ENCODE measurements at regions not wholly inside any gene's neighbourhood (a gene's known extent, or its start where the extent isn't known, plus 50 kb on each side); places are given as distances from the start of the nearest gene placed in this dataset.
A peak's percentile ranks its signal among the peaks of the same experiment; 100 is the strongest.

DNA sequence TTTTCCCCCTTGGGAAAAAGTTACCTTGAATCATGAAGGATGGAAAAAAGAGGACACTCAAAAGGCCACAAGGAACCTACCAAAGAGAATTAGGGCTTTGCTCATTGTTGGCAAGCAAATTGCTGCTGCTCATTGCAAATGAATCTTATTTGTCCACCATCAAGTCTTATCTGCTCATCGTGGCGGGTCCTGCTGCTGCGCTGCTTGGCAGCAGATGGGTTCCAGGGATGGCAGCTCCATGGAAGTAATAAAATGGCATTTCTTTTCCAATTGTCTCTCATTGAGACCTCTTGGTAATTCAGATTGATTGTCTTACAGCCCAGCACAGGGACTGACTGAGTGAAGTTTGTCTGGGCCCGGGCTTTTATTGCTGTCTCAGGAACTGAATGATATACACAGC, 118.7 kb downstream of the MRM1 start:
- Histone ChIP-seq H3K4me3 (ENCODE audit: control insufficient read depth in 1 of 7, extremely low read depth in 1 of 7, insufficient read depth in 4 of 7, low read depth in 2 of 7, low read length in 6 of 7) (no peak overlapping the region), H3K27ac (ENCODE audit: insufficient read depth in 1 of 2, low read depth in 1 of 2, low read length in 2 of 2, poor library complexity in 1 of 2, severe bottlenecking in 2 of 2) (no peak overlapping the region), H3K36me3 (ENCODE audit: control insufficient read depth in 4 of 4, insufficient read depth in 4 of 4, low read length in 3 of 4) (no peaks in the 10 kb centered on the region), H3K27me3 (replicated peaks in 2 of 5; ENCODE audit: control insufficient read depth in 4 of 5, insufficient read depth in 5 of 5, low read length in 4 of 5) (peaks cover 0 to 16% (median 0%) of the 10 kb centered on the region in 5 experiments), H3K9me3 (ENCODE audit: control extremely low read depth in 1 of 5, control insufficient read depth in 4 of 5, insufficient read depth in 2 of 5, low read depth in 1 of 5, low read length in 4 of 5) (no peaks in the 10 kb centered on the region), H3K4me1 (ENCODE audit: control extremely low read depth in 1 of 4, control insufficient read depth in 4 of 4, insufficient read depth in 4 of 4, low read length in 3 of 4) (peaks cover 4 to 22% (median 19%) of the 10 kb centered on the region in 4 experiments)
- ChIA-PET POLR2A (interaction anchor here (0.6 kb wide), 1 partner anchor 25 kb away, joined by 3 read pairs; no protein-coding TSS in a partner anchor), CTCF (no interaction called here)
- no peak for DNase-seq
- 100% methylated on average over 4 of the region's 4 CpGs for WGBS (ENCODE audit: insufficient coverage)

DNA sequence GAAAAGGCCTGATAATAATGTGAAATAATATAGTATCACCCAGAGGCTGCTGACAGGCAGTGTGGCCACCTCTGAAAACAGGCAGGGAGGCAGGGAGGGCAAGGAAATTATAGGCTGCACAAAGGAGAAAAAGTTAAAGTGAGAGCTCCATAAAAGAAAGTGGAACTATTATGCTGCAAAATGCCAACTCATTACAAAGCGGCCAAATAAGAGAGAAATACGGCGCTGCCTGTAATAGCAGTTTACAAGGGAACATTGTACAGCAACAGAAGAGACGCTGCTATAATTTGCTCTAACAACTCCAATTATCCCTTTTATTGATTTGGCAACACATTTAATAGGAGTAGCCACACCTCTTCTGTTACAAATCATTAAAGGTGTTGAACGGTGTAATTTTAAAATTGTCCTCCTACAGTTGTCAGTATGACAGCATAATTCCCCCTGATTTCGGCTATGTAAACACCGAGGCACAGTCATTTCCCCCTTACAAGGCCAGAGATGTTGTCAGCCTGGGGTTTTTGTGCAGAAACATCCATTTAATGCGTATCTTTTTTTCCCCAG, 120.3 kb downstream of the MRM1 start:
- 0% methylated on average over 6 of the region's 8 CpGs for WGBS (ENCODE audit: insufficient coverage)
- Histone ChIP-seq H3K27ac (ENCODE audit: insufficient read depth in 1 of 2, low read depth in 1 of 2, low read length in 2 of 2, poor library complexity in 1 of 2, severe bottlenecking in 2 of 2) (peak overlapping the region in 1 of 2 experiments; percentile 67), H3K4me1 (ENCODE audit: control extremely low read depth in 1 of 4, control insufficient read depth in 4 of 4, insufficient read depth in 4 of 4, low read length in 3 of 4) (peaks cover 4 to 26% (median 19%) of the 10 kb centered on the region in 4 experiments), H3K9me3 (ENCODE audit: control extremely low read depth in 1 of 5, control insufficient read depth in 4 of 5, insufficient read depth in 2 of 5, low read depth in 1 of 5, low read length in 4 of 5) (no peaks in the 10 kb centered on the region), H3K36me3 (ENCODE audit: control insufficient read depth in 4 of 4, insufficient read depth in 4 of 4, low read length in 3 of 4) (no peaks in the 10 kb centered on the region), H3K27me3 (replicated peaks in 2 of 5; ENCODE audit: control insufficient read depth in 4 of 5, insufficient read depth in 5 of 5, low read length in 4 of 5) (peaks cover 0 to 10% (median under 1%) of the 10 kb centered on the region in 5 experiments), H3K4me3 (ENCODE audit: control insufficient read depth in 1 of 7, extremely low read depth in 1 of 7, insufficient read depth in 4 of 7, low read depth in 2 of 7, low read length in 6 of 7) (peak overlapping the region in 6 of 7 experiments; percentile 22 to 76 (median 62))
- POLR2A ChIA-PET = no interaction called here
- peak; percentile 43 to 79 (median 75) for DNase-seq
- CTCF ChIA-PET = no interaction called here

DNA sequence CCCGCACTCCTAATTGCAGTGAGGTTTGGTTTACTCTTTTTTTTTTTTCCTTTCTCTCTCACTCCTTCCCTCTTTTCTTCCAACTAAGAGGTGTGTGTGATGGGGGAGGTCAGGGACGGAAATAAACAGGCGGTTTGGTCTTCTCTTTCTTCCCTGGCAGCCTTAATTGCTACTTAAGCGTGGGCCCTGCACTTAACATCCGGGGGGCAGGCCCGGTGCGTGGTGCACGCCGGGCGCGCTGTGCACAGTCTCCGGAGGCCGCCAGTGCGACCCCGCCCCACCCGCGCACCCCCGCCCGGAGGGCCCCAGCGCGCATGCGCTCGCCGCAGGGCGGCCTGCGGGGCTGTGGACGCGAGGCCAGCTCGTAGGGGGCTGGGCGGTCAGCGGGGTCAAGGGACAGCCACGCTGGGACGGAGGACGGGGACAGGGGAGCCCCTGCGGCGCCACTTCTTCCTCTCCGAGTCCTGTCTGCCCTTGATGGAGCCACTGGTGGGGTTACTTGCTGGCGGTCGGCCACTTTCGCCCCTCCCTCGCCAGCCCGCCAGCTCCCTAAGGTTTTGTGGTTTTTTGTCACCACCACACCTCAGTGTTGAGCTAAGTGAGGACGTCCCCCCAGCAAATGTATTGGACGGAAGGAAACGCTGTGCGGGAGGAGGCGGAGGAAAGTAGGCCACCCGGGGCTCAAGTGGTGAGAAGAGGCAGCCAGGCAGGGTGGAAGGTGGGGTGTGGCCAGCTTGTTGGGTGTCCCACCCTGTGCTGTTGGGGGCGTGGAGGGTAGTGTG, 120.9 kb downstream of the MRM1 start:
- Histone ChIP-seq H3K4me3 (ENCODE audit: control insufficient read depth in 1 of 7, extremely low read depth in 1 of 7, insufficient read depth in 4 of 7, low read depth in 2 of 7, low read length in 6 of 7) (peak overlapping the region in 6 of 7 experiments; percentile 22 to 76 (median 62)), H3K27me3 (replicated peaks in 2 of 5; ENCODE audit: control insufficient read depth in 4 of 5, insufficient read depth in 5 of 5, low read length in 4 of 5) (peaks cover 0 to 13% (median 7%) of the 10 kb centered on the region in 5 experiments), H3K4me1 (ENCODE audit: control extremely low read depth in 1 of 4, control insufficient read depth in 4 of 4, insufficient read depth in 4 of 4, low read length in 3 of 4) (peaks cover 4 to 26% (median 19%) of the 10 kb centered on the region in 4 experiments), H3K9me3 (ENCODE audit: control extremely low read depth in 1 of 5, control insufficient read depth in 4 of 5, insufficient read depth in 2 of 5, low read depth in 1 of 5, low read length in 4 of 5) (peaks cover 0 to under 1% (median 0%) of the 10 kb centered on the region in 5 experiments), H3K27ac (ENCODE audit: insufficient read depth in 1 of 2, low read depth in 1 of 2, low read length in 2 of 2, poor library complexity in 1 of 2, severe bottlenecking in 2 of 2) (peak overlapping the region in 1 of 2 experiments; percentile 70), H3K36me3 (ENCODE audit: control insufficient read depth in 4 of 4, insufficient read depth in 4 of 4, low read length in 3 of 4) (no peaks in the 10 kb centered on the region)
- peak; percentile 22 to 63 (median 41) for DNase-seq
- ChIA-PET POLR2A (no interaction called here), CTCF (no interaction called here)
- WGBS (ENCODE audit: insufficient coverage) = under 1% methylated on average over 36 of the region's 49 CpGs

DNA sequence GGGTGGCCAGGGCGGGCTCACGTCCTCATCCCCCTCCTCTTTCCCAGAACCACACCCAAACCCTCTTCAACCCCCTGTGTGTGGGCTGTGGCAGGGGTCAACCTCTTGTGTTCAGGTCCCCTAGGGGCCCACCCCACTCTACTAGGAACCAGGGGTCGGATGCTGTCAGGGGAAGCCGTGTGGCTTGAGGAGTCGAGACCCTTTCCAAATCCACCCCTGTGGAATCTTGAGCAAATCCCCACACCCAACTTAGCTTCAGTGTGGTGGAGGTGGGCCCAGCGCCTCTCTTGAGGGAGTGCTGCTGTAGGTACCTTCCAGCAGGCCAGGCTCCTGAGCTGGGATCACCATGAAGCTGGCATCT, 121.5 kb downstream of the MRM1 start:
- H3K27me3 ChIP-seq (replicated peaks in 2 of 5; ENCODE audit: control insufficient read depth in 4 of 5, insufficient read depth in 5 of 5, low read length in 4 of 5) = peaks cover 0 to 19% (median 12%) of the 10 kb centered on the region in 5 experiments
- H3K9me3 ChIP-seq (ENCODE audit: control extremely low read depth in 1 of 5, control insufficient read depth in 4 of 5, insufficient read depth in 2 of 5, low read depth in 1 of 5, low read length in 4 of 5) = peaks cover 0 to 2% (median 0%) of the 10 kb centered on the region in 5 experiments
- peak overlapping the region in 1 of 2 experiments; percentile 70 for H3K27ac ChIP-seq (ENCODE audit: insufficient read depth in 1 of 2, low read depth in 1 of 2, low read length in 2 of 2, poor library complexity in 1 of 2, severe bottlenecking in 2 of 2)
- WGBS (ENCODE audit: insufficient coverage) = 88% methylated on average over 1 of the region's 6 CpGs
- H3K4me1 ChIP-seq (ENCODE audit: control extremely low read depth in 1 of 4, control insufficient read depth in 4 of 4, insufficient read depth in 4 of 4, low read length in 3 of 4) = peaks cover 4 to 26% (median 22%) of the 10 kb centered on the region in 4 experiments
- H3K4me3 ChIP-seq (ENCODE audit: control insufficient read depth in 1 of 7, extremely low read depth in 1 of 7, insufficient read depth in 4 of 7, low read depth in 2 of 7, low read length in 6 of 7) = peak overlapping the region in 3 of 7 experiments; percentile 3 to 76 (median 65)
- H3K36me3 ChIP-seq (ENCODE audit: control insufficient read depth in 4 of 4, insufficient read depth in 4 of 4, low read length in 3 of 4) = no peaks in the 10 kb centered on the region
- POLR2A ChIA-PET = no interaction called here
- no peak for DNase-seq
- CTCF ChIA-PET = no interaction called here

DNA sequence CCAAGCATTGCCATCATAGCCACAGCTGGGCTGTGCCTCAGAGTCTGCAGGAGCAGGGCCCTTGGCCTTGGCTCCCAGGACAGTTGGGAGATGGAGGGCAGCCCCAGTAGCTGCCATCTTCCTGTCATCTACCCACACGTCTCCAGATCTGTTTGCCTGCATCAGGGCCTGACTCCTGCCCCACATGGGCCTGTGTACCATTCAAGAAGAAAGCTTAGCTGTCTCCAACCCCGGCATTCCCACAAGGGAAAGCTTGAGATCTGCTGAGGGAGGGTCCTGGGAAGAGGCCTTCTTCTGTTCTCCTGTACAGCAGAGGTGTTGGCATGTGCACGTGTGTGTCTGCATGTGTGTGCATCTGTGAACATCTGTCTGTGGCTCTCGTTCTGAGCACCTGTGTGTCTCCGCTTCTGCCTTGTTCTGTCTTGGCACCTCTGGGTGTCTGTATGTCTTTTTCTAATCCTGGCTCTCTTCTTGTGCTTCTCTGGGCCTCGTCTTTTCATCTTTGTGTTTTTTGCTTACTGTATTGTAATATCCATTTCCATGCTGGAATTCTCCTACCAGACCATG, 122.2 kb downstream of the MRM1 start:
- peaks cover 0 to 2% (median 0%) of the 10 kb centered on the region in 5 experiments for H3K9me3 ChIP-seq (ENCODE audit: control extremely low read depth in 1 of 5, control insufficient read depth in 4 of 5, insufficient read depth in 2 of 5, low read depth in 1 of 5, low read length in 4 of 5)
- H3K36me3 ChIP-seq (ENCODE audit: control insufficient read depth in 4 of 4, insufficient read depth in 4 of 4, low read length in 3 of 4) = no peaks in the 10 kb centered on the region
- H3K4me3 ChIP-seq (ENCODE audit: control insufficient read depth in 1 of 7, extremely low read depth in 1 of 7, insufficient read depth in 4 of 7, low read depth in 2 of 7, low read length in 6 of 7) = no peak overlapping the region
- peaks cover 0 to 24% (median 15%) of the 10 kb centered on the region in 5 experiments for H3K27me3 ChIP-seq (replicated peaks in 2 of 5; ENCODE audit: control insufficient read depth in 4 of 5, insufficient read depth in 5 of 5, low read length in 4 of 5)
- ChIA-PET POLR2A (no interaction called here), CTCF (no interaction called here)
- H3K4me1 ChIP-seq (ENCODE audit: control extremely low read depth in 1 of 4, control insufficient read depth in 4 of 4, insufficient read depth in 4 of 4, low read length in 3 of 4) = peaks cover 4 to 30% (median 25%) of the 10 kb centered on the region in 4 experiments
- DNase-seq = no peak
- 88% methylated on average over 1 of the region's 6 CpGs for WGBS (ENCODE audit: insufficient coverage)
- peak overlapping the region in 1 of 2 experiments; percentile 70 for H3K27ac ChIP-seq (ENCODE audit: insufficient read depth in 1 of 2, low read depth in 1 of 2, low read length in 2 of 2, poor library complexity in 1 of 2, severe bottlenecking in 2 of 2)

DNA sequence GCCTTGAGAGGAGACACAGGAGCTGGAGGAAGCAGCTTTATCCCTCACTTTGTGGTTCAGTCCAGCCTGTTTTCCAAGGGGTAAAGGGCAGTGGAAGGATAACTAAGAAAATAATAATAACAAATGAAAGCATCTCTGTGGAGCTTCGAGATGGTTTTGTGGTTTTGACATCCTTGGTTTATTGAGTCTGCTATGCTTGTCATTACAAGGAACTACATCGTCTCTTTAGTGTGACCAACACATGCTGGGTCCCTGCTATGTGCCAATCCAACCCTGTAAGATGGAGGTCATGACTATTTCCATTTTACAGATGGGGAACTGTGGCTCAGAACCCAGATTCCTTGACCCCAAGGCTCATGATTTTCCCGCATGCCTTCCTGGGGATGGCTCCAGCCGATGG, 124.8 kb downstream of the MRM1 start:
- Histone ChIP-seq H3K27ac (ENCODE audit: insufficient read depth in 1 of 2, low read depth in 1 of 2, low read length in 2 of 2, poor library complexity in 1 of 2, severe bottlenecking in 2 of 2) (no peak overlapping the region), H3K9me3 (ENCODE audit: control extremely low read depth in 1 of 5, control insufficient read depth in 4 of 5, insufficient read depth in 2 of 5, low read depth in 1 of 5, low read length in 4 of 5) (peaks cover 0 to 2% (median 0%) of the 10 kb centered on the region in 5 experiments), H3K36me3 (ENCODE audit: control insufficient read depth in 4 of 4, insufficient read depth in 4 of 4, low read length in 3 of 4) (no peaks in the 10 kb centered on the region), H3K4me1 (ENCODE audit: control extremely low read depth in 1 of 4, control insufficient read depth in 4 of 4, insufficient read depth in 4 of 4, low read length in 3 of 4) (peaks cover 4 to 32% (median 28%) of the 10 kb centered on the region in 4 experiments), H3K4me3 (ENCODE audit: control insufficient read depth in 1 of 7, extremely low read depth in 1 of 7, insufficient read depth in 4 of 7, low read depth in 2 of 7, low read length in 6 of 7) (no peak overlapping the region), H3K27me3 (replicated peaks in 2 of 5; ENCODE audit: control insufficient read depth in 4 of 5, insufficient read depth in 5 of 5, low read length in 4 of 5) (peaks cover 0 to 50% (median 27%) of the 10 kb centered on the region in 5 experiments)
- peak in 1 of 3 donors; percentile 21 for DNase-seq
- ChIA-PET CTCF (no interaction called here), POLR2A (no interaction called here)
- 92% methylated on average over 3 of the region's 4 CpGs for WGBS (ENCODE audit: insufficient coverage)

DNA sequence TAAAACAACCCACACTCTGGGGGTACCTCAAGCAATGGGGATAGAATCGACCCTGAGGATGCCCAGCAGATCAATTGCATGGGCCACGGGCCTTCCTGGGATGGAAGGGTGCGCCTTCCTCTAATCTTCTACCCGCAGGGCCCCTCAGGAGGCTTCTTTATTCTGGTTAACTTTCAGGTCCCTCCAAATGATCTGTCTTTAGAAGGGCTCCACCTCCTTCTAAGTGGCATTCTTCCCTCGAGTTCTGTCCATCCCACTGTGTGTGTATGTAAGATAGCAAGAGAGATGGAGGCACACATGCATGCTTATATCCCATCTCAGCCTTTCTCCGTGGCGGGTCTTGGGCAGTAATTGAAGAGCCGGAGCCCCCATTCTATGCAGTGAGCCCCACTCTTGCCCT, 125.7 kb downstream of the MRM1 start:
- H3K27me3 ChIP-seq (replicated peaks in 2 of 5; ENCODE audit: control insufficient read depth in 4 of 5, insufficient read depth in 5 of 5, low read length in 4 of 5) = peaks cover 0 to 59% (median 27%) of the 10 kb centered on the region in 5 experiments
- POLR2A ChIA-PET = no interaction called here
- peaks cover 0 to 2% (median 0%) of the 10 kb centered on the region in 5 experiments for H3K9me3 ChIP-seq (ENCODE audit: control extremely low read depth in 1 of 5, control insufficient read depth in 4 of 5, insufficient read depth in 2 of 5, low read depth in 1 of 5, low read length in 4 of 5)
- no peaks in the 10 kb centered on the region for H3K36me3 ChIP-seq (ENCODE audit: control insufficient read depth in 4 of 4, insufficient read depth in 4 of 4, low read length in 3 of 4)
- CTCF ChIA-PET = no interaction called here
- DNase-seq = no peak
- WGBS (ENCODE audit: insufficient coverage) = 100% methylated on average over 5 of the region's 8 CpGs
- H3K4me1 ChIP-seq (ENCODE audit: control extremely low read depth in 1 of 4, control insufficient read depth in 4 of 4, insufficient read depth in 4 of 4, low read length in 3 of 4) = peaks cover 0 to 25% (median 19%) of the 10 kb centered on the region in 4 experiments
- no peak overlapping the region for H3K4me3 ChIP-seq (ENCODE audit: control insufficient read depth in 1 of 7, extremely low read depth in 1 of 7, insufficient read depth in 4 of 7, low read depth in 2 of 7, low read length in 6 of 7)
- peak overlapping the region in 1 of 2 experiments; percentile 69 for H3K27ac ChIP-seq (ENCODE audit: insufficient read depth in 1 of 2, low read depth in 1 of 2, low read length in 2 of 2, poor library complexity in 1 of 2, severe bottlenecking in 2 of 2)

All from common myeloid progenitor, CD34-positive (primary cell).